ENCODE measurements at regions not wholly inside any gene's neighbourhood (a gene's known extent, or its start where the extent isn't known, plus 50 kb on each side); places are given as distances from the start of the nearest gene placed in this dataset.

DNA sequence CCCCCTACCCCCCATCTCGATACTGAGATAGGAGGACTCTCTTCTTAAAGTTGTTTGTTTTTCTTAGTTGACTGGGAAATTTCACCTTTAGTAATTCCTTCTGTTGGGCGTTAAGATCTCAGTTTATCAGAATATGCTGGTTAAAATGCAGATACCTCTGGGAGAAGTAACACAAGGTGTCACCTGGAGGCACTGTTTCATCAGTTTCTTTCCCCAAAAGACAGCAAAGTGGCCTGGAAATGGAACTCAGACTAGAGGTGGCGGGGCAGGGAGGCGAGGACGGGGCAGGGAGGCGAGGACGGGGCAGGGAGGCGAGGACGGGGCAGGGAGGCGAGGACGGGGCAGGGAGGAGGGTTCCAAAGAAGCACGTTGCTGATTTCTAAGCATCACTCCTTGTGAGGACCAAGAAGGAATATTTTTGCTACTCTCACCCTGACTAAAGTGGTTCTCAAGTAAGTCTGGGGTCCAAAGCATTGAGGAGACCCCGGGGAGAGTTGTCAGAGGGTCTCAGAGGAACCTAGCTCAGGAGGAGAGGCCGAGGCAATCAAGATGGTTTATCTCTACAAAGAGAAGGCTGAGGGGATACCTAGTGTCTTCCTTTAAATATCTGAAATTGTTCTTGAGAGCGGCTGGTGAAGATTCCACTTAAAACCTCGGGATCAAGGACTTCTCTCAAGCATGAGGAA lies 147.0 kb upstream of the B3GAT1 start:
- TF ChIP-seq, protein P1, sequence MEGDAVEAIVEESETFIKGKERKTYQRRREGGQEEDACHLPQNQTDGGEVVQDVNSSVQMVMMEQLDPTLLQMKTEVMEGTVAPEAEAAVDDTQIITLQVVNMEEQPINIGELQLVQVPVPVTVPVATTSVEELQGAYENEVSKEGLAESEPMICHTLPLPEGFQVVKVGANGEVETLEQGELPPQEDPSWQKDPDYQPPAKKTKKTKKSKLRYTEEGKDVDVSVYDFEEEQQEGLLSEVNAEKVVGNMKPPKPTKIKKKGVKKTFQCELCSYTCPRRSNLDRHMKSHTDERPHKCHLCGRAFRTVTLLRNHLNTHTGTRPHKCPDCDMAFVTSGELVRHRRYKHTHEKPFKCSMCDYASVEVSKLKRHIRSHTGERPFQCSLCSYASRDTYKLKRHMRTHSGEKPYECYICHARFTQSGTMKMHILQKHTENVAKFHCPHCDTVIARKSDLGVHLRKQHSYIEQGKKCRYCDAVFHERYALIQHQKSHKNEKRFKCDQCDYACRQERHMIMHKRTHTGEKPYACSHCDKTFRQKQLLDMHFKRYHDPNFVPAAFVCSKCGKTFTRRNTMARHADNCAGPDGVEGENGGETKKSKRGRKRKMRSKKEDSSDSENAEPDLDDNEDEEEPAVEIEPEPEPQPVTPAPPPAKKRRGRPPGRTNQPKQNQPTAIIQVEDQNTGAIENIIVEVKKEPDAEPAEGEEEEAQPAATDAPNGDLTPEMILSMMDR (conservative IDR thresholded peaks at IDR 0.05 in 1 of 2, IDR thresholded peaks at IDR 0.05 in 1 of 2; ENCODE audit: low read depth in 1 of 2, low read length in 2 of 2) = no peak
- TF ChIP-seq EZH2 (IDR thresholded peaks at IDR 0.05; ENCODE audit: low read length, missing control alignments) = no peak
